SU-DHL-6 (cell line): ENCODE measurements at regions not wholly inside any gene's neighbourhood (a gene's known extent, or its start where the extent isn't known, plus 50 kb on each side); places are given as distances from the start of the nearest gene placed in this dataset.

ENCODE experiments used
- H2AFZ ChIP-seq: fragments of 200-600 bp; sonication (generic); 2 replicates; pipeline ENCODE4 v1.6.1; 2014; ENCODE audit warnings: low read depth, mild to moderate bottlenecking, moderate library complexity, mixed read lengths, antibody characterized with exemption, low read length; ENCODE audit not compliant: severe bottlenecking
- H3F3A ChIP-seq: fragments of 200-600 bp; shearing (Covaris generic); 2 replicates; pipeline ENCODE4 v1.6.0; 2016; ENCODE audit warnings: antibody characterized with exemption, mild to moderate bottlenecking; ENCODE audit not compliant: insufficient read depth
- H3K27ac ChIP-seq: fragments of 200-600 bp; sonication (generic); 2 replicates; pipeline ENCODE4 v1.5.1; 2016; ENCODE audit warnings: low read depth, mild to moderate bottlenecking, low read length, moderate library complexity, mixed read lengths
- H3K27me3 ChIP-seq: fragments of 200-600 bp; sonication (generic), shearing (Covaris generic); 2 replicates; pipeline ENCODE4 v1.6.0; 2014; ENCODE audit warnings: mild to moderate bottlenecking, low read length
- H3K36me3 ChIP-seq: fragments of 200-600 bp; sonication (generic); 2 replicates; pipeline ENCODE4 v1.6.1; 2014; ENCODE audit warnings: mild to moderate bottlenecking, low read length, mixed read lengths
- H3K4me2 ChIP-seq: fragments of 300-600, 200-600 bp; shearing (Covaris generic), sonication (generic); 2 replicates; pipeline ENCODE4 v1.6.0; 2014; ENCODE audit warnings: low read length, low read depth, mild to moderate bottlenecking; ENCODE audit not compliant: poor library complexity, severe bottlenecking
- H3K4me3 ChIP-seq: fragments of 200-600 bp; sonication (generic); 2 replicates; pipeline ENCODE4 v1.5.1; 2014; ENCODE audit warnings: antibody characterized with exemption, low read length, mild to moderate bottlenecking, mixed read lengths; ENCODE audit not compliant: insufficient read depth, poor library complexity, severe bottlenecking
- H3K79me2 ChIP-seq: fragments of 200-600 bp; sonication (generic); 2 replicates; pipeline ENCODE4 v1.6.1; 2014; ENCODE audit warnings: mild to moderate bottlenecking, low read length, moderate library complexity; ENCODE audit not compliant: insufficient read depth
- H3K9ac ChIP-seq: fragments of 200-600 bp; sonication (generic); 2 replicates; pipeline ENCODE4 v1.7.0; 2014; ENCODE audit warnings: mild to moderate bottlenecking, low read length
- H3K9me2 ChIP-seq: fragments of 200-600 bp; sonication (generic); replicated peaks from 2 replicates; pipeline ENCODE4 v1.6.1; 2014; ENCODE audit warnings: low read length; ENCODE audit not compliant: insufficient read depth
- H3K9me3 ChIP-seq: fragments of 200-600 bp; sonication (generic); 2 replicates; pipeline ENCODE4 v1.6.1; 2014; ENCODE audit warnings: low read length, mixed read lengths; ENCODE audit not compliant: insufficient read depth
- H4K20me1 ChIP-seq: fragments of 200-600 bp; sonication (generic); 2 replicates; pipeline ENCODE4 v1.6.1; 2014; ENCODE audit warnings: low read depth, mild to moderate bottlenecking, antibody characterized with exemption, low read length, moderate library complexity, mixed read lengths
- CTCF ChIP-seq: fragments of 200-600 bp; sonication (generic); IDR thresholded peaks from one replicate; pipeline ENCODE4 v1.5.1; 2017; ENCODE audit warnings: antibody characterized with exemption, mild to moderate bottlenecking, low read length, moderate library complexity; ENCODE audit not compliant: insufficient read depth, poor library complexity, severe bottlenecking
- EZH2phosphoT487 ChIP-seq: fragments of 200-600 bp; sonication (generic), shearing (Covaris generic); conservative IDR thresholded peaks from 2 replicates; pipeline ENCODE4 v1.6.1; 2018; ENCODE audit warnings: mild to moderate bottlenecking, antibody characterized with exemption, low read length, moderate library complexity, mixed read lengths

DNA sequence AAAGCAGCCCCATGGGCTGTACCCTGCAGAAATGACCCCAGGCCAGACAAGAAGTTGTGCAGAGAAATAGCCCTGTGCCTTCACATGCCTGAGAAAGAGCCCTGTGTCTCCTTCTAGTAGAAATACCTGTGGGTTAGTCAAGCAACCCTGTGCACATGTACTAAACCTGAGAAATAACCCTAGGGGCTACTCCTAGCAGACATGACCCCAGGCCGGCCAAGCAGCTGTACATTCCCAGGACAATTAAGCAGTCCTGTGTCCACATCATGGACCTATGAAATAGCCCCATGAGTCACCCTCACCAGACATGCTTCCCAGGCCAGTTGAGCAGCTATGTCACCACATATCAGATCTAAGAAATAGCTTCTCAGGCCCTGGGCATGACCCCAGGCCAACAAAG, 519.7 kb upstream of the CA10 start:
- Histone ChIP-seq H3F3A (no peaks in the 10 kb centered on the region), H2AFZ (no peak overlapping the region), H3K4me2 (no peak overlapping the region), H3K27me3 (no peaks in the 10 kb centered on the region), H4K20me1 (no peaks in the 10 kb centered on the region), H3K36me3 (no peaks in the 10 kb centered on the region), H3K79me2 (no peaks in the 10 kb centered on the region), H3K9me3 (no peaks in the 10 kb centered on the region; the same call in 1 of the 2 replicates), H3K9me2 (no peaks in the 10 kb centered on the region), H3K4me3 (no peak overlapping the region), H3K27ac (no peak overlapping the region), H3K9ac (no peak overlapping the region)
- TF ChIP-seq EZH2phosphoT487 (no peak), CTCF (no peak)

- no peaks in the 10 kb centered on the region for H3F3A ChIP-seq
- H4K20me1 ChIP-seq, result no peaks in the 10 kb centered on the region
- no peak overlapping the region for H3K4me3 ChIP-seq
- no peak overlapping the region for H3K9ac ChIP-seq
- H2AFZ ChIP-seq, result no peak overlapping the region
- no peaks in the 10 kb centered on the region for H3K27me3 ChIP-seq
- H3K27ac ChIP-seq, result no peak overlapping the region
- H3K79me2 ChIP-seq, result no peaks in the 10 kb centered on the region
- no peaks in the 10 kb centered on the region for H3K9me2 ChIP-seq
- TF ChIP-seq CTCF (no peak), EZH2phosphoT487 (no peak)
- no peak overlapping the region for H3K4me2 ChIP-seq
- no peaks in the 10 kb centered on the region for H3K36me3 ChIP-seq
- no peaks in the 10 kb centered on the region for H3K9me3 ChIP-seq
These were observed 516.2 kb upstream of the CA10 start for GRCh38 chr17:52674686-52675085.

DNA sequence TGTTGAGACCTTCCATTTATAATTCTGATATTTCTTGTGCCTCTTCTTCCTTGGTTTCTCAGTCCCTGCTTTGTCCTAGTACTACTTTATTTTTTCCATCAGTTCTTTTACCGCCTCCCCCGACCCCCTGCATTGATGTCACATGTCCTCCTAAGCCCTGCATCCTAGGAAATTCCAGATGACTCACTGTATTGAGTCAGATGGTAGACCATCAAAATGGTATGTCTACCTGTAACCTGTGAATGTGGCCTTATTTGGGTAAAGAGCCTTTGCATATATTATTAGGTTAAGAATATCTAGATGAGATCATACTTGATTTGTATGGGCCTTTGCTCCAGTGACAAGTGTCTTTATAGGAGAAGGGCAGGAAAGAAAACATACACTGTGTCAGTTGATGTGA, 515.3 kb upstream of the CA10 start:
- H2AFZ ChIP-seq, result no peak overlapping the region
- H3K4me2 ChIP-seq, result no peak overlapping the region
- H3K79me2 ChIP-seq, result no peaks in the 10 kb centered on the region
- no peaks in the 10 kb centered on the region for H3K27me3 ChIP-seq
- TF ChIP-seq CTCF (no peak), EZH2phosphoT487 (no peak)
- H3K27ac ChIP-seq, result no peak overlapping the region
- H3K9me3 ChIP-seq, result no peaks in the 10 kb centered on the region
- H3K36me3 ChIP-seq, result no peaks in the 10 kb centered on the region
- H3F3A ChIP-seq, result no peaks in the 10 kb centered on the region
- no peak overlapping the region for H3K4me3 ChIP-seq
- H3K9ac ChIP-seq, result no peak overlapping the region
- no peaks in the 10 kb centered on the region for H4K20me1 ChIP-seq
- H3K9me2 ChIP-seq, result no peaks in the 10 kb centered on the region

- Histone ChIP-seq H3K9me3 (no peaks in the 10 kb centered on the region), H3K36me3 (no peaks in the 10 kb centered on the region), H3K9me2 (no peaks in the 10 kb centered on the region), H3F3A (no peaks in the 10 kb centered on the region), H3K27ac (no peak overlapping the region), H2AFZ (no peak overlapping the region), H4K20me1 (no peaks in the 10 kb centered on the region), H3K79me2 (no peaks in the 10 kb centered on the region), H3K4me2 (no peak overlapping the region), H3K27me3 (no peaks in the 10 kb centered on the region), H3K4me3 (no peak overlapping the region), H3K9ac (no peak overlapping the region)
- TF ChIP-seq CTCF, result no peak
- TF ChIP-seq EZH2phosphoT487, result no peak
These were observed 507.8 kb upstream of the CA10 start for GRCh38 chr17:52666264-52666663.
